Nephron progenitor cell (in vitro differentiated cells): ENCODE measurements at regions not wholly inside any gene's neighbourhood (a gene's known extent, or its start where the extent isn't known, plus 50 kb on each side); places are given as distances from the start of the nearest gene placed in this dataset.

Experiments
- DNase-seq: peaks from one replicate; pipeline ENCODE4 v3.0.0; 2021
- H3K27ac Mint-ChIP-seq: 2 replicates; pipeline ENCODE4 v1.8.0; 2021; ENCODE audit warnings: mild to moderate bottlenecking, moderate library complexity, mixed read lengths
- H3K27me3 Mint-ChIP-seq: 2 replicates; pipeline ENCODE4 v1.8.0; 2021; ENCODE audit warnings: mild to moderate bottlenecking, low read depth, mixed read lengths; ENCODE audit not compliant: poor library complexity
- H3K36me3 Mint-ChIP-seq: 2 replicates; pipeline ENCODE4 v1.8.0; 2021; ENCODE audit warnings: low read depth, mixed read lengths
- H3K4me1 Mint-ChIP-seq: 2 replicates; pipeline ENCODE4 v1.8.0; 2021; ENCODE audit warnings: mixed read lengths
- H3K4me3 Mint-ChIP-seq: 2 replicates; pipeline ENCODE4 v1.8.0; 2021; ENCODE audit warnings: mild to moderate bottlenecking, moderate library complexity, mixed read lengths
- H3K9me3 Mint-ChIP-seq: 2 replicates; pipeline ENCODE4 v1.8.0; 2021; ENCODE audit warnings: mild to moderate bottlenecking, moderate library complexity, mixed read lengths
- CTCF ChIP-seq: fragments of 200-600 bp; sonication (generic); IDR thresholded peaks from 2 replicates; pipeline ENCODE4 v1.5.0; 2021; ENCODE audit warnings: antibody characterized with exemption

GRCh38 chr5:6273090-6273735 is 105.1 kb downstream of the MED10 start:
- Mint-ChIP-seq H3K27ac (no peak overlapping the region), H3K36me3 (no peaks in the 10 kb centered on the region), H3K27me3 (peaks cover 16% of the 10 kb centered on the region), H3K4me1 (no peaks in the 10 kb centered on the region), H3K4me3 (no peak overlapping the region), H3K9me3 (peaks cover 8% of the 10 kb centered on the region)
- TF ChIP-seq CTCF: no peak
- DNase-seq: no peak

- H3K36me3 Mint-ChIP-seq: no peaks in the 10 kb centered on the region
- no peak overlapping the region for H3K27ac Mint-ChIP-seq
- H3K4me3 Mint-ChIP-seq: no peak overlapping the region
- peaks cover 11% of the 10 kb centered on the region for H3K9me3 Mint-ChIP-seq
- no peak for DNase-seq
- TF ChIP-seq CTCF: no peak
- H3K4me1 Mint-ChIP-seq: no peaks in the 10 kb centered on the region
- peaks cover 9% of the 10 kb centered on the region for H3K27me3 Mint-ChIP-seq
Observed at GRCh38 chr5:6269925-6270324, 108.4 kb downstream of the MED10 start.

GRCh38 chr5:6266671-6267197 is 111.6 kb downstream of the MED10 start:
- Mint-ChIP-seq H3K27me3 (peaks cover 18% of the 10 kb centered on the region), H3K27ac (no peak overlapping the region), H3K4me3 (no peak overlapping the region), H3K4me1 (peaks cover 5% of the 10 kb centered on the region), H3K9me3 (peaks cover 11% of the 10 kb centered on the region), H3K36me3 (no peaks in the 10 kb centered on the region)
- DNase-seq: no peak
- TF ChIP-seq CTCF: no peak

- Mint-ChIP-seq H3K36me3 (no peaks in the 10 kb centered on the region), H3K4me3 (no peak overlapping the region), H3K27ac (no peak overlapping the region), H3K4me1 (peaks cover 5% of the 10 kb centered on the region), H3K9me3 (peaks cover 3% of the 10 kb centered on the region), H3K27me3 (peaks cover 22% of the 10 kb centered on the region)
- DNase-seq: no peak
- no peak for TF ChIP-seq CTCF
Observed at GRCh38 chr5:6264394-6264793, 114.0 kb downstream of the MED10 start.

- DNase-seq: no peak
- Mint-ChIP-seq H3K9me3 (peaks cover 3% of the 10 kb centered on the region), H3K36me3 (no peaks in the 10 kb centered on the region), H3K4me3 (no peak overlapping the region), H3K27ac (no peak overlapping the region), H3K4me1 (peaks cover 5% of the 10 kb centered on the region), H3K27me3 (peaks cover 26% of the 10 kb centered on the region)
- no peak for TF ChIP-seq CTCF
Observed at GRCh38 chr5:6262651-6263363, 115.5 kb downstream of the MED10 start.
